ENCODE measurements at regions not wholly inside any gene's neighbourhood (a gene's known extent, or its start where the extent isn't known, plus 50 kb on each side); places are given as distances from the start of the nearest gene placed in this dataset.

DNA sequence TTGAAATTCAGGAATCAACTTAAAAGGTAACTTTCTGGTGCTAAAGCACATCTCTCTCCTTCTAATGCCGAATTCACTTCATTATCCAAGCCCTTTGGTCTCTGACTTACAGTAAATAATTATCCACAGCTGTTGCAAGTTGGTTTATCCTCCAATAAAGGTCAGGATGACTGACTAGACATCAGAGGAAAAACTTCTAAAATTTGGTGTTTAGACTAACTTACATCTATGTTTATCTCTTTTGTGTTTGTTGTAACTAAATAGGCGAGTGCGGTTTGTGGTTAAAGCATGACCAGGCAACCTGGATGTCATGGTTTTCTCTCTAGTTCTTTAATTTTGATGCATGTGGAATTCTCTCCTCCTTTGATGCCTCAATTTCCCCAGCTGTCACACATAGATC lies 237.4 kb upstream of the LRTM1 start:
- no peaks in the 10 kb centered on the region for H3K36me3 ChIP-seq (replicated peaks in 1 of 2)
- intact Hi-C loops (cut with DNase I) = no loop called here
- no peaks in the 10 kb centered on the region for H3K9me3 ChIP-seq (replicated peaks in 1 of 3)
- DNase-seq = no peak
- H3K27me3 ChIP-seq = no peaks in the 10 kb centered on the region
- WGBS, 4 donors = 92 to 96% (median 93%) methylated on average over 3 of the region's 3 CpGs
- peaks cover 0 to 3% of the 10 kb centered on the region in 2 donors for H3K4me1 ChIP-seq (replicated peaks in 1 of 2)
- no peak overlapping the region for H3K4me3 ChIP-seq
- H3K27ac ChIP-seq = no peak overlapping the region
- TF ChIP-seq, protein P1, sequence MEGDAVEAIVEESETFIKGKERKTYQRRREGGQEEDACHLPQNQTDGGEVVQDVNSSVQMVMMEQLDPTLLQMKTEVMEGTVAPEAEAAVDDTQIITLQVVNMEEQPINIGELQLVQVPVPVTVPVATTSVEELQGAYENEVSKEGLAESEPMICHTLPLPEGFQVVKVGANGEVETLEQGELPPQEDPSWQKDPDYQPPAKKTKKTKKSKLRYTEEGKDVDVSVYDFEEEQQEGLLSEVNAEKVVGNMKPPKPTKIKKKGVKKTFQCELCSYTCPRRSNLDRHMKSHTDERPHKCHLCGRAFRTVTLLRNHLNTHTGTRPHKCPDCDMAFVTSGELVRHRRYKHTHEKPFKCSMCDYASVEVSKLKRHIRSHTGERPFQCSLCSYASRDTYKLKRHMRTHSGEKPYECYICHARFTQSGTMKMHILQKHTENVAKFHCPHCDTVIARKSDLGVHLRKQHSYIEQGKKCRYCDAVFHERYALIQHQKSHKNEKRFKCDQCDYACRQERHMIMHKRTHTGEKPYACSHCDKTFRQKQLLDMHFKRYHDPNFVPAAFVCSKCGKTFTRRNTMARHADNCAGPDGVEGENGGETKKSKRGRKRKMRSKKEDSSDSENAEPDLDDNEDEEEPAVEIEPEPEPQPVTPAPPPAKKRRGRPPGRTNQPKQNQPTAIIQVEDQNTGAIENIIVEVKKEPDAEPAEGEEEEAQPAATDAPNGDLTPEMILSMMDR (IDR thresholded peaks at IDR 0.05) = no peak

DNA sequence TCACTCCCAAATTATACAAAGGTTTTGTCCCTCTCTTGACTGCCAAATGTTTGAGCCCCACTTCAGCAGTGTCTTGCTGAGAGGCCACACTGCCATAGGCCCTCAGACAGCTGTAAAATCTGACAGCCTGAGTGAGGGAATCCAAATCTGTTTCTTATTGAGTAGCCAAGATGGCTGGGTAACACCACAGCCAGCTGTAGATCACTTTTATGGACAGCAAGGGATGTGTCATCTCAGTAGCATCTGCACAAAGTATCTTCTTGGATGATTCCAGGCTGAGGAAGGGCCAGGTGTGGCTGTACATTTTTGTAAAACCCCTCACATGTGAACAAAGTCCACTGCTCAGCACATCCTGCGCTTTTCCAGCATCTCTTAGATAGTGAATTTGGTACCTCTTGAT lies 237.0 kb upstream of the LRTM1 start:
- H3K36me3 ChIP-seq (replicated peaks in 1 of 2) = no peaks in the 10 kb centered on the region
- H3K9me3 ChIP-seq (replicated peaks in 1 of 3) = no peaks in the 10 kb centered on the region
- H3K27ac ChIP-seq = no peak overlapping the region
- peaks cover 0 to 3% of the 10 kb centered on the region in 2 donors for H3K4me1 ChIP-seq (replicated peaks in 1 of 2)
- 85 to 100% (median 89%) methylated on average over 1 of the region's 1 CpG for WGBS, 4 donors
- H3K27me3 ChIP-seq = no peaks in the 10 kb centered on the region
- H3K4me3 ChIP-seq = no peak overlapping the region
- no peak for DNase-seq
- intact Hi-C loops (cut with DNase I) = no loop called here
- TF ChIP-seq, protein P1 (IDR thresholded peaks at IDR 0.05) = no peak
- TF ChIP-seq POLR2A (IDR thresholded peaks at IDR 0.05) = no peak

DNA sequence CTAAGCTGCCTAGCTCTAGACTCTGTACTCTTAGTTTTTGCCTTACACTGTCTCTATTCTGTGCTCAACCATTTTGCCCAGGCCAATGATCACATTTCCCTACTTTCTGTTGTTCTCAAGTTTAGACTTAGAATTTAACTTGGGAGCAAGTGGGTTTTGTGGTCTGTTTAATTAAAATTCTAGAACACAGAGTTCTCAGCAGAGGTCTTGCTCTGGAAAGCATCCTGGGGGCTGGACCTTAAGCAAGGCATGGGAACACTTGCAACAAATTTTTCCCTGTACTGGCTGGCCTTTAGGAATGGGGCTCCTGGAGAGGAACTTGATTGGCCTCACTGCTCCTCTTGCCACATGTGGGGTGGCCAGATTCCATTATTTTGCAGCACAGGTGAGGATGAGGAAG lies 236.3 kb upstream of the LRTM1 start:
- Histone ChIP-seq H3K27me3 (no peaks in the 10 kb centered on the region), H3K4me3 (no peak overlapping the region), H3K27ac (no peak overlapping the region), H3K36me3 (replicated peaks in 1 of 2) (no peaks in the 10 kb centered on the region), H3K9me3 (replicated peaks in 1 of 3) (no peaks in the 10 kb centered on the region), H3K4me1 (replicated peaks in 1 of 2) (peaks cover 0 to 3% of the 10 kb centered on the region in 2 donors)
- intact Hi-C loops (cut with DNase I) = no loop called here
- TF ChIP-seq POLR2A (IDR thresholded peaks at IDR 0.05) = no peak
- TF ChIP-seq, protein P1 (IDR thresholded peaks at IDR 0.05) = no peak
- DNase-seq = no peak

DNA sequence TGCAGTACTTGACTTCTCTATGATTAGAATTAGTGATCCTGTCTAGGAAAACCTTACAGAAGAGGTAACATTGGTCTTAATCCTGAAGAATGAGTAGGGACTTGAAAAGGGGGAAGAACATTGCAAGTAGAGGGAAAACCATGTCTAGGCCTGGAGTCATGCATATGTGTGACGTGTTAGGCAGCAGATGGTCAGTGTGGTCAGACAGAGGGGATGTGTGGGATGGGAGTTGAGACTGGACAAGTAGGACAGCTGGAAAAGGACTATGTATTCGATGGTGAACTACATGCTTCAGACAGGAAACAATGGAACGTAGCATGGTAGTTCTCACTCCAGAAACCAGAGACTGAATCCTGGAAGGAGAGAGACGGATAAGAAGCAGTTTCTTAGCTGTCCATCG lies 235.6 kb upstream of the LRTM1 start:
- H3K4me1 ChIP-seq (replicated peaks in 1 of 2) = peaks cover 0 to 3% of the 10 kb centered on the region in 2 donors

More for the DNA sequence above, 235.6 kb upstream of the LRTM1 start:
- no peak for TF ChIP-seq POLR2A (IDR thresholded peaks at IDR 0.05)
- TF ChIP-seq, protein P1 (IDR thresholded peaks at IDR 0.05) = no peak
- no peak overlapping the region for H3K4me3 ChIP-seq
- no peak overlapping the region for H3K27ac ChIP-seq
- intact Hi-C loops (cut with DNase I) = no loop called here
- no peak for DNase-seq
- no peaks in the 10 kb centered on the region for H3K27me3 ChIP-seq
- H3K9me3 ChIP-seq (replicated peaks in 1 of 3) = no peaks in the 10 kb centered on the region
- 90 to 96% (median 94%) methylated on average over 5 of the region's 5 CpGs for WGBS, 4 donors
- H3K36me3 ChIP-seq (replicated peaks in 1 of 2) = no peaks in the 10 kb centered on the region
